Aorta (tissue), 5 donors: ENCODE measurements at regions not wholly inside any gene's neighbourhood (a gene's known extent, or its start where the extent isn't known, plus 50 kb on each side); places are given as distances from the start of the nearest gene placed in this dataset.

Experiments
- ATAC-seq: fragments of 200-7000 bp; cut with Tn5 transposase; one replicate; pipeline ENCODE4 v1.9.1; 2022; ENCODE audit warnings: moderate library complexity; ENCODE audit not compliant: low FRiP score
- DNase-seq, 2 donors: peaks; one replicate each; pipeline ENCODE4 v3.0.0-alpha.2; 2020
- H3K27ac ChIP-seq, 2 donors: one replicate each; pipeline ENCODE4 v1.5.1; 2013; ENCODE audit warnings: low read length in 2 of 2, mild to moderate bottlenecking in 2 of 2, moderate library complexity in 2 of 2, control low read depth in 1 of 2, inconsistent platforms in 1 of 2, low read depth in 1 of 2
- H3K27me3 ChIP-seq, 2 donors: one replicate each; pipeline ENCODE4 v1.6.1; 2013; ENCODE audit warnings: control low read depth in 1 of 2, low read length in 1 of 2, mild to moderate bottlenecking in 1 of 2, moderate library complexity in 1 of 2; ENCODE audit not compliant: insufficient read depth in 2 of 2, control insufficient read depth in 1 of 2
- H3K36me3 ChIP-seq, 2 donors: one replicate each; pipeline ENCODE4 v1.6.1; 2013; ENCODE audit warnings: control low read depth in 1 of 2, low read length in 1 of 2, mild to moderate bottlenecking in 1 of 2; ENCODE audit not compliant: insufficient read depth in 2 of 2, control insufficient read depth in 1 of 2
- H3K4me1 ChIP-seq, 2 donors: one replicate each; pipeline ENCODE4 v1.6.1; 2013; ENCODE audit warnings: low read length in 2 of 2, control low read depth in 1 of 2, mild to moderate bottlenecking in 1 of 2, moderate library complexity in 1 of 2; ENCODE audit not compliant: insufficient read depth in 2 of 2, control insufficient read depth in 1 of 2
- H3K4me3 ChIP-seq, 2 donors: one replicate each; pipeline ENCODE4 v1.5.1; 2013; ENCODE audit warnings: low read length in 2 of 2, control low read depth in 1 of 2, mild to moderate bottlenecking in 1 of 2
- H3K9me3 ChIP-seq: one replicate; pipeline ENCODE4 v1.6.1; 2013; ENCODE audit warnings: mild to moderate bottlenecking, low read length; ENCODE audit not compliant: control insufficient read depth
- WGBS, 2 donors: extraction: QIAGEN DNeasy Blood & Tissue Kit; methylation state at CpG; one replicate each; pipeline ENCODE4 v1.1.7; 2013; 5-methylcytosine and 5-hydroxymethylcytosine counted together
- intact Hi-C, 2 donors: fragments of 100-400 bp; cut with DNase I; formaldehyde crosslinking; loops; one replicate each; pipeline versions ENCODE4 v1.14.2 to v1.15.0; 2022
- donor health status: healthy with polysubstance abuse.
- donor health status: Bipolar disorder and iron deficiency.
- donor health status: DM: no; HTN: no; CAD: no.
- donor health status: DM: no; HTN: no; CAD: no.
- donor health status: DM: yes; HTN: yes; CAD: no.

- Histone ChIP-seq H3K27me3 (no peaks in the 10 kb centered on the region), H3K27ac (no peak overlapping the region), H3K4me3 (no peak overlapping the region), H3K4me1 (no peaks in the 10 kb centered on the region), H3K9me3 (peaks cover 1% of the 10 kb centered on the region), H3K36me3 (no peaks in the 10 kb centered on the region)
- WGBS, 2 donors: 49 to 53% methylated on average over 3 of the region's 3 CpGs
- DNase-seq: no peak
- no peak for ATAC-seq
- intact Hi-C loops: no loop called here
These were observed 200.9 kb downstream of the CDC14C start for GRCh38 chr7:49125246-49125645.

GRCh38 chr7:49127359-49127913 is 203.1 kb downstream of the CDC14C start:
- Histone ChIP-seq H3K4me3 (no peak overlapping the region), H3K4me1 (no peaks in the 10 kb centered on the region), H3K9me3 (no peaks in the 10 kb centered on the region), H3K36me3 (no peaks in the 10 kb centered on the region), H3K27ac (no peak overlapping the region), H3K27me3 (no peaks in the 10 kb centered on the region)
- intact Hi-C loops: no loop called here
- 12 to 35% methylated on average over 5 of the region's 5 CpGs for WGBS, 2 donors
- DNase-seq (no peak), ATAC-seq (no peak)

GRCh38 chr7:49137978-49138377 is 213.6 kb downstream of the CDC14C start:
- Histone ChIP-seq H3K4me3 (no peak overlapping the region), H3K27me3 (no peaks in the 10 kb centered on the region), H3K4me1 (no peaks in the 10 kb centered on the region), H3K9me3 (no peaks in the 10 kb centered on the region), H3K36me3 (no peaks in the 10 kb centered on the region), H3K27ac (no peak overlapping the region)
- intact Hi-C loops: no loop called here
- WGBS, 2 donors: 67 to 73% methylated on average over 1 of the region's 1 CpG
- no peak for ATAC-seq
- no peak for DNase-seq

- Histone ChIP-seq H3K9me3 (no peaks in the 10 kb centered on the region), H3K4me1 (no peaks in the 10 kb centered on the region), H3K27me3 (no peaks in the 10 kb centered on the region), H3K27ac (no peak overlapping the region), H3K4me3 (no peak overlapping the region), H3K36me3 (no peaks in the 10 kb centered on the region)
- DNase-seq: no peak
- 69 to 79% methylated on average over 3 of the region's 3 CpGs for WGBS, 2 donors
- intact Hi-C loops: no loop called here
- ATAC-seq: no peak
These were observed 226.1 kb downstream of the CDC14C start for GRCh38 chr7:49150486-49150885.

- H3K4me1 ChIP-seq: no peaks in the 10 kb centered on the region
- H3K36me3 ChIP-seq: no peaks in the 10 kb centered on the region
- no peak overlapping the region for H3K4me3 ChIP-seq
- H3K9me3 ChIP-seq: no peaks in the 10 kb centered on the region
- WGBS, 2 donors: 76 to 77% methylated on average over 3 of the region's 3 CpGs
- H3K27ac ChIP-seq: no peak overlapping the region
- ATAC-seq (no peak), DNase-seq (no peak)
- intact Hi-C loops: no loop called here
- H3K27me3 ChIP-seq: no peaks in the 10 kb centered on the region
These were observed 226.8 kb downstream of the CDC14C start for GRCh38 chr7:49151146-49151545.

- ATAC-seq: no peak
- 75 to 77% methylated on average over 2 of the region's 2 CpGs for WGBS, 2 donors
- intact Hi-C loops: no loop called here
These were observed 234.0 kb downstream of the CDC14C start for GRCh38 chr7:49158321-49158720.

GRCh38 chr7:49159536-49159935 is 235.2 kb downstream of the CDC14C start:
- intact Hi-C loops: no loop called here
- H3K4me1 ChIP-seq: no peaks in the 10 kb centered on the region
- no peaks in the 10 kb centered on the region for H3K9me3 ChIP-seq
- 50 to 59% methylated on average over 4 of the region's 4 CpGs for WGBS, 2 donors
- H3K27ac ChIP-seq: no peak overlapping the region
- H3K27me3 ChIP-seq: no peaks in the 10 kb centered on the region
- DNase-seq (no peak), ATAC-seq (no peak)
- H3K4me3 ChIP-seq: no peak overlapping the region
- H3K36me3 ChIP-seq: no peaks in the 10 kb centered on the region

More at GRCh38 chr7:49158321-49158720, 234.0 kb downstream of the CDC14C start:
- no peaks in the 10 kb centered on the region for H3K9me3 ChIP-seq
- H3K4me3 ChIP-seq: no peak overlapping the region
- H3K27ac ChIP-seq: no peak overlapping the region
- no peak for DNase-seq
- H3K27me3 ChIP-seq: no peaks in the 10 kb centered on the region
- no peaks in the 10 kb centered on the region for H3K4me1 ChIP-seq
- no peaks in the 10 kb centered on the region for H3K36me3 ChIP-seq

- no peak overlapping the region for H3K27ac ChIP-seq
- DNase-seq (no peak), ATAC-seq (no peak)
- WGBS, 2 donors: 75 to 79% methylated on average over 1 of the region's 1 CpG
- intact Hi-C loops: no loop called here
- no peaks in the 10 kb centered on the region for H3K36me3 ChIP-seq
- H3K9me3 ChIP-seq: no peaks in the 10 kb centered on the region
- no peaks in the 10 kb centered on the region for H3K4me1 ChIP-seq
- H3K27me3 ChIP-seq: no peaks in the 10 kb centered on the region
- no peak overlapping the region for H3K4me3 ChIP-seq
These were observed 242.1 kb downstream of the CDC14C start for GRCh38 chr7:49166441-49166840.

- no peaks in the 10 kb centered on the region for H3K36me3 ChIP-seq
- peaks cover 0 to 2% of the 10 kb centered on the region in 2 donors for H3K27me3 ChIP-seq
- intact Hi-C loops: no loop called here
- no peak overlapping the region for H3K27ac ChIP-seq
- H3K4me3 ChIP-seq: no peak overlapping the region
- DNase-seq (no peak), ATAC-seq (no peak)
- no peaks in the 10 kb centered on the region for H3K4me1 ChIP-seq
- no peaks in the 10 kb centered on the region for H3K9me3 ChIP-seq
- 90 to 93% methylated on average over 1 of the region's 1 CpG for WGBS, 2 donors
These were observed 248.3 kb downstream of the CDC14C start for GRCh38 chr7:49172639-49173038.
